GM12874 (cell line): ENCODE measurements at regions not wholly inside any gene's neighbourhood (a gene's known extent, or its start where the extent isn't known, plus 50 kb on each side); places are given as distances from the start of the nearest gene placed in this dataset.

Experiments used
- TF ChIP-seq, protein P1 (sequence below): IDR thresholded peaks from 2 replicates; pipeline ENCODE4 v1.5.1; 2011; ENCODE audit warnings: low read depth, mild to moderate bottlenecking, control low read depth, low read length, moderate library complexity; ENCODE audit not compliant: insufficient read depth

DNA sequence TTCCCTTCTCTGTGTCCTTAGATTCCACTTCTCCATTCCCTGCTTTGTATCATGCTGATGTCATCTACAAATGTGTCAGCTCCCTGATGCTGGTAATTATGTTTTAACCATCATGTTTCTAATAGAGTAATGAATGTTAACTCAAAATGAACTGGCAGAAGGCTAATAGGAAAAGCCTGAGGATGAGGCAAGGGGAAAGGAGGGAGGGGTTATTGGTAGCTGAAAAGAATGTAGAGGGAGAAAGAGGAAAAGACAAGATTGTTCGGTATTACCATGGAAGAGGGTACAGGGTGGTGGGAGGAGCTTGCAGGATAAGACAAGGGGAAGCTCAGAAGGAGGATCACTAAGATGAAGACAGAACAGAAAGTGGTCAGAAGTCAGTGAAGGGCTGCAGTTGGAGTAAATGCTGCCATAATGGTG is 150.9 kb downstream of the ZC3H11B start:
- TF ChIP-seq, protein P1, sequence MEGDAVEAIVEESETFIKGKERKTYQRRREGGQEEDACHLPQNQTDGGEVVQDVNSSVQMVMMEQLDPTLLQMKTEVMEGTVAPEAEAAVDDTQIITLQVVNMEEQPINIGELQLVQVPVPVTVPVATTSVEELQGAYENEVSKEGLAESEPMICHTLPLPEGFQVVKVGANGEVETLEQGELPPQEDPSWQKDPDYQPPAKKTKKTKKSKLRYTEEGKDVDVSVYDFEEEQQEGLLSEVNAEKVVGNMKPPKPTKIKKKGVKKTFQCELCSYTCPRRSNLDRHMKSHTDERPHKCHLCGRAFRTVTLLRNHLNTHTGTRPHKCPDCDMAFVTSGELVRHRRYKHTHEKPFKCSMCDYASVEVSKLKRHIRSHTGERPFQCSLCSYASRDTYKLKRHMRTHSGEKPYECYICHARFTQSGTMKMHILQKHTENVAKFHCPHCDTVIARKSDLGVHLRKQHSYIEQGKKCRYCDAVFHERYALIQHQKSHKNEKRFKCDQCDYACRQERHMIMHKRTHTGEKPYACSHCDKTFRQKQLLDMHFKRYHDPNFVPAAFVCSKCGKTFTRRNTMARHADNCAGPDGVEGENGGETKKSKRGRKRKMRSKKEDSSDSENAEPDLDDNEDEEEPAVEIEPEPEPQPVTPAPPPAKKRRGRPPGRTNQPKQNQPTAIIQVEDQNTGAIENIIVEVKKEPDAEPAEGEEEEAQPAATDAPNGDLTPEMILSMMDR, result no peak

DNA sequence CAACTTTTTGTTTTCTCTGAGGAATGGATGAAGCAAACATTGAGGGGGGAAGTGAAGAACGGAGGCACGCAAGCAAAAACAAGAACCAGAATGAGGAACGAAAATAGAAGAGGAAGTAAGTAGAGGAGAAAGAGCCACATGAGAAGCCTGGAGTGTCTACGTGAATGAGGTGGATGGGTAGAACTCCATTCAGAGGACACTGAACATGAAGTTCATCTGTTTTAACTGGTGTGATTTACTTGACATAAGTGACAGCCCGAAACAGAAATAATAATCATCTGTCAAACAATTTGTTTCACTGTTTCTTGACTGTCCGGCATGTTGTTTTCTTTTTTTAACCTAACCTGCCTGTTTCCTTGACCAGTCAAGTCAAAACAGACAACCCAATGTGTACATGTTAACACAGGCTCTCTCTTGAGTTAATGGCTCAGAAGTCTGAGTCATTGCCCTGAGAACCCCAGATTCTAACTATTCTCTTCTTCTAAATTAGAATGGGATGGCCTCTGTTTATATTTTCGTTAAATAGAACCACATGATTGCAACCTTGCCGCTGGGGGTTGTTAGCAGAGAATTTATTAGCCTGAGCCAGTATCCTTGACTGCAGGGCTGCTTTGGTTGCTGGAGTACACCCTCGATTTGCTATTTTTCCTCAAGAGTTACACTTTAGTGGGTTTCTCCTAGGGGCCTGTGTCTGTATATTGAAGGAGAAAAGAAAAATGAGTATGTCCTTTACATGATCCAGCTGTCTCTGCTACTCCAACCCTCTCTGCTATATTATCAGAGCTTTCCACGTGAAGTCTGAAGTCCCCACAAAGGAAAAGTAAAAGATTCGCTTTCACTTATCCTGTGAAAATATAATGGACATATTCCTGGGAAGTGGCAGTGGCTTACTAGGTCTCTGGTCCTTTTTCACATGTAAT is 151.7 kb downstream of the ZC3H11B start:
- TF ChIP-seq, protein P1, result no peak

DNA sequence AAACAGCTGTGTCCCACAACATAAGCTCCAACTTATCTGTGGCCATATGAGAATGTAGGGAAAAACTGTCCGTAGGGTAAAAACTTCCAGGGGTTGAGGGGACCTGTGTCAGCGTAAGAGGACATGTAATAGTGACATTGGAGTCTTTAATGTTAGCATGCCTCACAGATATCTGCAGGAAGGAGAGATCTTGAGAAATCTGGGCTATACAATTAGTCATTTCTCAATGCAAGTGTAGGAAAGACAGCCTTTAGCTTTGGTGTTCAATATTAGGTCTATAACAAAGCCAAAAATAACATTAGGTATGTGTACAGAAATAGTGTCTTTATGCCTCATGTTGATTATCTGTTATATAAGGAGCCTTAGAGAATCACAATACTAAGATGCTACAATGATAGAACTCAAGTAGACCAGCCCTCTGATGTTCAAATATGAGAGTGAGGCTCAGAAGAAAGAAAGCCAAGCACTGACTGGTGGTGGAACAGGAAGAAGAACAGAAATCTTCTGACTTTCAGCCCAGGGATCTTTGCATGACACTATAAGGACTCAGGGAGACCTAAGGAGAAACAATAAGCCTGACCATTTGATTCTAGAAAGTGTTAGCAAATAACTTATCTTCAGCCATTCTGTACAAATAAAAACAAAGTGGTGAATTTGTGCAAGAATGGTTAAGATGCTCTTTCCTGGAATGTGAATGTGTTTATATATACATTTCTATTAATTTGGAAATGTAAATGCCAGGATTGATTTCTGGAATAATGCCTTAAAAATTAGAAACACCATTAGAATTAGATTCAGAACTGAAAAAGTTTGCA is 152.6 kb downstream of the ZC3H11B start:
- TF ChIP-seq, protein P1, result no peak

DNA sequence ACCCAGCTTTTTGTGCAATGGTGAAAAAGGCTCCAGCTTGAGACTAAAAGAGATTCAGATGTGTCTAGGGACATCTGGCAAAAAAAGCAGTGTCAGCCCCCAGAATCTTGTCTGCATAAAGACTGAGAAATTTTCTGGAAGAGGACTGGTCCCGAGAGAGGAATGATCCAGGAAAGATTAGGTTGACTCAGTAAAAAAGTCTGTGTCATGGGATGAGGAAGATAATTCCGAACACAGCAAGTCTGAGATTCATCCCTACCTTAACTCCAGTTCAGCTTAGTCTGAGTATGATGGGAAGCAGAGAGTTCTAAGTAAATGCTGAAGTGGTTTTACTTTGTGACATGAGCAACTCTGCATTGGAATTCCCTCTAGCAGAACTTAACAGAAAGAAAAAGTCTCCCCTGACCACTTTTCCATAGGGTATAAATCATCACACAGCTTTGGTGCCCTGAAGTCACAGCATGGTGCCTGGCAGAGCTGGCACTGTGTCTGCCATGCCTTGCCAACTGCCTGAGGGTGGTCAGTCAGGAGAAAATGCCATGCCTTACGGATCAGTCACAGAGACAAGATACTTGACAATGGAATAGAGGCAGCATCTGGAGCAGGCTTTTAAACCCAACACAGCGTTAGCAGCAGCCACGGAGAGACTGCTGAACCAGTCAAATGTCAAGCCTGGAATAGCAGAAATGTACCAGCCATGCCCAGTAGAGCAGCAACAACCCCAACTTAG is 153.4 kb downstream of the ZC3H11B start:
- TF ChIP-seq, protein P1, result no peak

DNA sequence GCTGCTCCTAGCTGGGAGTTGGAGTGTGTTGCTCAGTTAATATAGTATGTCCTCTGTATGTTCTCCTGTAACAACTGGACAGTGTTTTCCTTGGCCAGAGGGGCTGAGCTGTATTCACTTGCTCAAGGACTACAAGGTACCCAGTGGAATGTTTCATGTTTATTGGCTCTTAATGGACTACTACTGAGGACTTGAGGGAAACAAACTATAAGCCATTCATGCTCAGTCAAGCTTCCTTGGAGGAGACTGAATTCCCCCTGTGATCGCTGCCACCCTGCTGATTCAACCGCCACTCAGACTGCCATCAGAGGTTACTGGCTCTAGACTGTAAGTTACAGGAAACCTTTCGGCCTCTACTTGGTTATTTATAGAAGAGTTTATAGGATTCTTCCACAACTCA is 166.6 kb downstream of the ZC3H11B start:
- TF ChIP-seq, protein P1, result no peak

DNA sequence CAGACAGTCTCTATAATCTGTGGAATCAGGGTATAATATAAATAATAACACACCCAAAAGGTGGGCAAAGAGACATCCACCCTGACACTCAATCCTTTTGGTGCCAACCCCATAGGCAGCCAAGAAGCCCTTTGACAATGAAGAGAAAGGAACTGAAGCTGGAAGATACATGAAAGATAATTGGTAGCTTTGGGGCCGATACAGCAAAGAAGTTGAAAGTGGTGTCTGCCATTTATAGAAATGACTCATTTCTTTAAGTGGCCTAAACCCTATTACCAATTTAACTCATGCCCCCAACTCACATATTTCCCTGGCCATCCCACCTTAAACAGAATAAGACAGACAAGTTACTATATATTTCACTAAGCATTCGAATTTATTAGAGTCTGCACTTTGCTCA is 167.0 kb downstream of the ZC3H11B start:
- TF ChIP-seq, protein P1, result no peak

DNA sequence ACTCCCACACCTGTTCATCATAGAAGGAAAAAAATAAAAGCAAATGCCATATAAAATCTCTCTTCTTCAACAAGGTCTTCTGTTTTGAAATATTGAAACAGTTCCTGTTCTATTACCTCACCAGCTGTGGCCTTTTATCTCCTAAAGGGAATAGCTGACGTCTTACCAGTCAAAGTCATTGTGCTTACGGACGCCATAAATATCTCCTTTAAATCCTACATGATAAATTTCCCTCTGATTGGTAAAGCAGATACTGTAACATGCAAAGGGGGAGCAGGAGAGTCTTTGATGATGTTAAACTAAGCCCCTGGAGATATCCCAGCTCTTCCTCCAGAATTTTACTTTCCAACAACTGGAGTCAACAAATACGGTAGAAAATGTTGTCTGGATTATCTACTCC is 168.4 kb downstream of the ZC3H11B start:
- TF ChIP-seq, protein P1, result no peak
